Eye (tissue), 1 donor: ENCODE measurements at regions not wholly inside any gene's neighbourhood (a gene's known extent, or its start where the extent isn't known, plus 50 kb on each side); places are given as distances from the start of the nearest gene placed in this dataset.
A peak's percentile ranks its signal among the peaks of the same experiment; 100 is the strongest.
"Not testable (repeated sequence)": the region's sequence is repeated elsewhere in the genome, so short reads cannot be mapped to it uniquely, and the experiment has no call there.

Experiments used
- DNase-seq: peaks from one replicate; pipeline ENCODE4 v3.0.0-alpha.2; 2015

GRCh38 chr1:219430419-219430818 lies 182.5 kb downstream of the ZC3H11B start:
- DNase-seq, result no peak

DNA sequence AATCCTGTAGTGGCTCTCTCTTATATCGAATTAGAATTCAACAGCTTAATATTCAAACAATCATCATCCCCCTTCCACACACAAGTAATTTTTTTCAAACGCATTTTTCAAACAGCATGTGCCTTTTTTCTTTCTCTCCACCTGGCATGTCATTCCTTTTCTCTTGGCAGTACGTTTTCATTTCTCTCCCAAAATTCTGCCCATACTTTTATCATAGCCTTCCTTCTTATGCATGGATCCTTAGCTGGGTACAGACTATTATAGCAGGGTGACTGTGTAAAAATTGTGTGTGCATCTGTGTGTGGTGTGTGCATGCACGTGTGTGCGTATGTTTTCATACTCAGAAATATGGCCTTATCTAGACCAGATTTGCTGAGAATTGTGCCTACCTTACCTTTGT lies 184.3 kb downstream of the ZC3H11B start:
- DNase-seq, result no peak

DNA sequence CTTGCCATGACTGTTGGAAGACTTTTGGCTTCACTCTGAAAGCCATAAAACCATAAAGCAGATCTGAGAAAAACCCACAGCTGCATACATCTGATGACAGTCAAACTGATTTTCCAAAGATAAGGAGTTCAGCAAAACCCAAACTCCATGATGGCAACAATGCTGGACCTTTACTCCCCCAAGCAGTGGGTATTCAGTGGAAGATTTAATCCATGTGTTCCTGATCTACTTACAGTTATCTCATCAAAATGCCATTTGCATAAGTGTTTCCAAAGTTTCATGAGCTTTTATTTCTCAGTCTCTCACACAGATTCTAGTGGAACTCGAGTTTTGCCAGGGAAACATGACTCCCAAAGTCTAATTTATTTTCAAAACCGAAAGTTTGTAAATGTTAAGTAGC lies 184.9 kb downstream of the ZC3H11B start:
- DNase-seq, result no peak

- DNase-seq, result no peak
Measured at GRCh38 chr1:219427403-219427802, 185.5 kb downstream of the ZC3H11B start.

DNA sequence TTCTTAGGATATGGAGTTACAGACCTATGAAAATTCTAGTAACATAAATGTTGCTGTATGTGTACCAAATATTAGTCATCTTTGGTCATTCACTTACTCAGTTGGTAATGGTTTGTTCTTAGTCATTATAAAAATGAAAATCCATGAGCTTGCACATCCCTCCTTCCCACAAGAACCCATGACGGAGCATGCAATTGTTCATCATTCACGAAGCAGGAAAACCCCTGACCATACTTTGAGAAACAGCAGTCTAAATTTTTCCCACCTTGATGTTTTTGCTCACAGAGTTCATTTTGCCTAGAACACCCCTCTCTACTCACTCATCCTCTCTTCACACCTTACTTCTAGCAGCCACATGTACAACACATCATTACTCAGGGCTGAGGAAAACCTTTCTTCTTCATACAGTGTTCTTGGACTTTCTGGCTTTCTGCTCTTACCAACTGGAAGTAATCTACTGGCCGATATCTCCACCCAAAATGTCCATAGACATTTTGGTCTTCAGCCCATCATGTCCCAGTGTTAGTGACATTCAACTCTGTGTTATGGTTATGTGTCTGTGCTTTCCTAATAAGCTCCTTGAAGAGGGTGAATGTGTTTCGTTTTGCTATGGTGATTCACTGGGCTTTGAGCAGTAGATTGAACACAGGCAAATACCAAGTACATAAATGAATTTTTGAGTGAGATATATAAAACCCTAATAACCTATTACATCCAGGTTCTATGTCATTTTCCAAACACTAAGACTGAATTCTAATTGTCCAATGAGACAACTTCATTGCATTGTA lies 189.9 kb downstream of the ZC3H11B start:
- DNase-seq, result no peak

DNA sequence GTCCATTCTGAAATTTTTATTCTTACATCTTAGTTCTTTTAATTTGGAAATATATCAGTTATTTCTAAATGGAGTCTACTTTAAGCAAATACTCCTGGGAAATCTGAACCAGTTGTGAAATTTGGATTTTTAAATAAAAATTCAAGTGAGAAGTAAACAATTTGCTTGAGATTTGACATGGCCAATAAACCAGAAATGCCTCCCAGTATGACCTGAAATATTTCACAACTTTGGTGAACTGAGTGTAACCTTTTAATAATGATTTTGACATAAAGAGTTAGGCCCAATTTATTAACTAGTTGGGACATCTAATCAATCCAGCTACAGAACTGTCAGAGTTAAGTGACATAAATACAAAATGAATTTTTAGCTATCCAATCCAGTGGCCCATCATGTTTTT lies 192.0 kb downstream of the ZC3H11B start:
- DNase-seq, result no peak

DNA sequence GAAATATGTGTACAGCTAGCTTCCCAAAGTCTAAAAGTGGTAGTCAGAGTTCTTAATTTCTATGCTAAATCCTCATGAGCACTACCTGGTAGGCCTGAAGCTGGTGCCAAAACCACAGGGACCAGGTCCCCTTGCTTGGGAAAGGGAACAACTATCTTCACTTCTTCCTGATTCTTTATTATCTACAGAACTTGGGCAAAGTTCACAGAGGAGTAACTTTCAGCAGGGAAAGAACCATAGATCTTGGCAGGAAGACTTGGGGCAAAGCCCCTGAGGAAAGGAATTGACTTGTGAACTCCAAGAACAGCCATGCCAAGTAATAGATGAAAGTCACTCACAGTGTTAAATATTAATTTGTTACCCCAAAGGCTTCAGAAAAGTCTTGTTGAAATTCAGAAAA lies 193.0 kb downstream of the ZC3H11B start:
- no peak for DNase-seq

GRCh38 chr1:219419065-219419464 lies 193.8 kb downstream of the ZC3H11B start:
- no peak for DNase-seq

GRCh38 chr1:219417610-219418009 lies 195.3 kb downstream of the ZC3H11B start:
- no peak for DNase-seq

DNA sequence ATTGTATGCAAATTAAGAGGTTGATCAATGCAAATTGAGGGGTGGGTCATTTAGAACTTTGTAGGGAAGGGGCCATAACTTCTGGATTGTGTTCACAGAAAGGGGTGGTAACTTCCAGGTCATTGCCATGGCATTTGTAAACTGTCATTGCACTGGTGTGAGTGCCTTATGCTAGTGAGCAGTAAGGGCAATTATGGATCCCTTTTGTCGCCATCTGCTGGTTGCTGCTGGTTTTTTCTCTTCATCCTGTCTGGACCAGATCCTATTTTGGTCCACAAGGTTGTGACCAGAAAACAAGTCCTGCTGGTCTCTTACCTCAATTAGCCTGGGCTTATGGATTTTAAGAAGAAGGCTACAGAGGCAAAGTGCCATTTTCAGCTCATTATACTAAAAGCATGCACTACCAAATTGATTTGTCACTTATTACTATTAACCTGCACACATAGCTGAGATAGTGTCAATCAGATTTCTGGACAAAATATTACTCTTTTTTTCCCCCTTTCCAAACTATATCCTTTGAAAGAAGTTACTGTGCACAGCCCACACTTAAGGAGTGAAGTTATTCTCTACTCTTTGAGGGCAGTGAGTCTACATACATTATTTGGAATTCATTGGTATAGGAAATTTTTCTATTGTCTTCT lies 196.2 kb downstream of the ZC3H11B start:
- DNase-seq, result peak; percentile 80

DNA sequence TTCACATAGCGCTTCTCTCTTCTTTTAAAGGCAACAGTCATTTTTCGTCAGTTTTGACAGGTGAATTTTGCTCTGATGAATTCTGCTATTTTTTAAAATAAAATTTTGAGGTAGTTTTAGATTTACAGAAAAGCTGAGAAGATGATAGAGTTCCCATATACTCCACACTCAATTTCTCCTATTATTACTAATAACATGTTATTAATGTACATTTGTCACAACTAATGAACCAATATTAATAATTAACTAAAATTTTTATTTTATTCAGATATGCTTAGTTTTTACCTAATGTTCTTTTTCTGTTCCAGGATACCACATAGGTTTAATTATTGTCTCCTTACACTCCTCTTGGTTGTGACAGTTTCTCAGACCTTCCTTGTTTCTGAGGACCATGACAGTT lies 197.0 kb downstream of the ZC3H11B start:
- DNase-seq, result no peak

DNA sequence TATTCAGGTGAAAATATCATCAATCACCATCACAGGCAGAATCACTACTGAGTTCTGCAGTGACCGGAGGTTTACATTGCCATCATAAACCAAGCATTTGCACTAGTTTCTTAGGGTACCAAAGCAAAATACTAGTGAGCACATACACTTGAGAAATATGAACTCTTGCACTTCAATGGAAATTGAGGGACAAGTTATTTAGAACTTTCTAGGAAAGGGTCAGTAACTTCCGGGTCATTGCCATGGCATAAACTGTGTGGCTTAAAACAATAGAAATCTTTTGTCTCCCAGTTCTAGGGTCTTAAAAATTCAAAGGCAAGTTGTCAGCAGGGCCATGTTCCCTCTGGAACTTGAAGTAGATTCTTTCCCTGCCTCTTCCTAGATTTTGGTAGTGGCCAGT lies 197.5 kb downstream of the ZC3H11B start:
- no peak for DNase-seq

DNA sequence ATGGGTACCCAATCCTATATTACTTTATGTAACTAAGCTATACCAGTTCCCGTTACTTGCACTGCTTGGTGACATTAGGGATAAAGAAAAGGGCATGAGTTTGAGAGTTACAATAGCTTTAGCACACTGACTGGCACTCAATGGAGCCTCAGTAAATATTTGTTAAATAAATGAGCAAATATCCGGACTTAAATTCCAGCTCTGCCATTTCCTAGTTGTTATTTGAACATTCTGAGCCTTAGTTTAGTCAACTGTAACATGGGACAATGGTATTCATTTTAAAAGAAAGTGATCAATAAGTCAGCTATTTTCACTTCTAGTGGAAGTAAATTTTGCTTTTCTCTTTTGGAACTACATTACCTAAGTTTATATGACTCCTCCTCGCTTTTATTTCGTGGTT lies 198.7 kb downstream of the ZC3H11B start:
- no peak for DNase-seq

DNA sequence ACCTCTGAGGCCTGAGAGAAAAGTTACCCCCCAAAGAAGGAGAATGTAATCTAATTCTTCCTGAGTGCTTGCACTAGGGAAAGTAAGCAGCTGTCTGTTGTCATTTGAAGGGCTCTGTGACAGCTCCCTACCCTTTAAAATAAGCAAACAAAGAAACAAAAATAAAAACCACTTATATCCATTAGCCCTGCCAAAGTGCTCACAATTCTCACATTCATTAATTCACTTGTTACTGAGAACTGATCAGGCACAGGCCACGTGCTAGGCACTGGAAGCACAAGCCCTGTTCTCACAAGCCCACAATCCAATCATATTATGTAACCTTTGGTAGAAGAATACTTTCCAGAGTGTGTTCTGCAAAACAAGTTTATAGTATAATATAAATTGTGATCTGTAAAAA lies 199.4 kb downstream of the ZC3H11B start:
- DNase-seq, result no peak

DNA sequence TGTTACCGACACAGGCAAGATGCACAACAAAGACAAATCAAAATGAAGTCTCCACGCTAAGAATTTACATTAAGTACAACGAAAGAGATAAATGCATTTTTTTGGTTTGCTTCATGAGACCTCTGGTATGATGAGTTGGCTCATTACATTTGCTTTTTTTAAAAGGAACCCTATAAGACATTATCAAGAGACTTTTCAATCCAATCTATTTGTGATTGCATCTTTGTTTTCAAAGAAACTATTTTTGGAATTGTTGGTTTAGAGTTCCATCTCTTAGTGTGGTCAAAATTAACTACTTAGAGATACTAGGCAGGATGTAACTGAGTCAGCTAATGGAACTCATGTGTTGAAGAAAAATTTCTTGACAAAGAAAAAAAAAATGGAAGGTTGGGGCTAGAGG lies 200.1 kb downstream of the ZC3H11B start:
- DNase-seq, result no peak

GRCh38 chr1:219410721-219411120 lies 202.2 kb downstream of the ZC3H11B start:
- not testable (repeated sequence) for DNase-seq

DNA sequence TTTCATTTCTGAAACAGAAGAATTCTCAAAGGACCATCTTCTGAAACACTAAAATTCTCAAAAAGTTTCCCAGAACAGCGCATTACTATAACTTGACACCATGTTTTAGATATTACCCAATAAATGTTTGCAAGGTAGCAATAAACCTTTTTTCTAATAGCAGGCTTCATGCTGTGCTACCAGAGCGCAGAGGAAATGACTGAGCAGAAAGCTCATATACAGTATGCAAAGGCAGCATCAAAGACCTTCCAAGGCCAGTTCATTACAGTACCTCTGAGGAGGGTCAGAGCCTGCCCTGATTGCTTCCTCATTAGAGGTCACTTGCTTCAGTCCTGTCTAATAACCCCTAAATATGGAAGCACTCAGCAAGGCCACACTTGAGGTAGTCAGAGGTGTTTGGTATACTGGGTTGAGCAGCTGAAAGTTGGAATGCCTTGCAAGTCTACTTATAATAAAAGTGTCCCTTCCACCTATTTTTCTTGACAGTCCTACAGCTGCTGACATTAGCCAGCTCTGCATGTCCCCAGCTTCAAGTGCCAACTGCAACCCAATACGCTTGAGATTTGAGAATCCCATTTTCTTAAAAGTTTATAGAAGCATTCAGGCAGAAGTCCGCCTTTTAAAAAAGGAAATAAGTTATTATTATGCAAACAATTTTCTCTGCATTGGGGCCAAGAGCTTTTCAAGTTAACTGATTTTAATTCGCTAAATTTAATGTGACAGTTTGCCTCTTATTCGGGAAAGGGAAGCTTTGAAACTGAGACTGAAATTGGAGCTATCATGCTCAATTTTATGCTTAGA lies 207.2 kb downstream of the ZC3H11B start:
- DNase-seq, result peak; percentile 16

DNA sequence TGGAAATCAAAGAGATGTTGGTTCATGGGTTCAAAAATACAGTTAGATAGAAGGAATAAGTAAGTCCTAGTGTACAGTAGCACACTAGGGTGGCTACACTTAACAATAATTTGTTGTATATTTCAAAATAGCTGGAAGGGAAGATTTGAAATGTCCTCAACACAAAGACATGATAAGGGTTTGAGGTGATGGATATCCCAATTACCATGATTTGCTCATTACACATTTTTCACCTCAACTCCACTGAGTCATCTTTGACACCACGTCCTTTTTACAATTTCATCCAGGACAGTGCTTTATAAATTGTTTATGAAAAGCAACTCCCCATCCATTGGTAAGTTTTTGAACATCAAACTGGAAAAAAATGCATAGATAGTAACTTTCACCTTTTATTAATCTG lies 208.3 kb downstream of the ZC3H11B start:
- no peak for DNase-seq

DNA sequence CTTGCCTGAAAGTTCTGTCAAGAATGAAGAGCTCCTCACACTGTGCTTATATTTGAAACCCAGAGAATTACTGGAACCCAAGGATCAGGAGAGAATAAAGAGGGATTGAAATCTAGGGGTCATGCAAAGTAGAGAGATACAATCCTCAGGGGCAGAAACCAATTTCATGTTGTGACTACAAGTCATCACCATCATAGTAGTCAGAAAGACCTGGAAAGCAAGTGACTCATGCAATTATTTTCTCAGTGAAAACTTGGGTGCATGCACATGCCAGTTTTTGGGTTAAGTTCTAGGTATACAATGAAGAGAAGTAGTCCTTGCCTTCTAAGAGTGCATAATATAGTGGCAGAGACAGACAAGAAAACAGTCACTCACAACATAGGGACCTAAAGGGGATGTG lies 210.0 kb downstream of the ZC3H11B start:
- no peak for DNase-seq

DNA sequence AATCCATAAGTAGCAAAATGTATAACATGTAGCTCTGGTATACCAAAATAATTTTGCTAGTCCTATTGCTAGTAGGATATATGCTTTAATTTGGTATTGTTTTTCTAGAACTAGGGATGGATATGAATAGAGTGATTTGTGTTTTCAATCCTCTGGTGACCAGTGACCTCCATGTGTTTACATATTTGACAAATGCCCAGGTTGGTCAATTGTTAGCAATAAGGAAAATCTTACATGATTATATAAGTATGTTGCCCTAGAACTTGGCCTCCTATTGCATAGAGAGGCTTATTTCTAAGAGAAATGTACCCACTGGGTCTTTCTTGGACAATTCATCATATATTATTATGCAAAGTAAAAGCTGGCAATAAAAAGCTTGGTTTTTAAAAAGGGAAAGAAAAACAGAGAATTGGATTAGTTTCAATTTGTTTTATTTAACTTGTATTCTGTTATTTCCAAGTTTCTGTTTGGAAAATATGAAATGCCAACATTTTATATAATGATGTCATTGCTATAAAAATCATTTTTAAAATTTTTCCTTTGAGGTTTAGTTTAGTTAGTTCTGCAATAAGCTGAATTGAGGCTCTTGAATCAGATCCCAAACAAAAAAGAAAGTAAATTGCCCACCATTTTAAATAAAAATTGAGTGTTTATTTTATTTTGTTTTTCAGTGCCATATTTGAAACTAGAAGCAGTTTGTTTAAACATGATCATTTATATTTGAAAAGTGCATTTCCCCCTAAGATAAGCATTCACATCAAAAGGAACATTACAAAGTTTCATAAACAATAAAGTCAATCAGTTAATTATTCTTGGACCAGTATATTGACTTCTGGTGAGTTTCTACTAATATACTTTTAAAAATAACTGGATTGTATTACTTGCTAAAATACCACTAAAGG lies 210.9 kb downstream of the ZC3H11B start:
- DNase-seq, result no peak

DNA sequence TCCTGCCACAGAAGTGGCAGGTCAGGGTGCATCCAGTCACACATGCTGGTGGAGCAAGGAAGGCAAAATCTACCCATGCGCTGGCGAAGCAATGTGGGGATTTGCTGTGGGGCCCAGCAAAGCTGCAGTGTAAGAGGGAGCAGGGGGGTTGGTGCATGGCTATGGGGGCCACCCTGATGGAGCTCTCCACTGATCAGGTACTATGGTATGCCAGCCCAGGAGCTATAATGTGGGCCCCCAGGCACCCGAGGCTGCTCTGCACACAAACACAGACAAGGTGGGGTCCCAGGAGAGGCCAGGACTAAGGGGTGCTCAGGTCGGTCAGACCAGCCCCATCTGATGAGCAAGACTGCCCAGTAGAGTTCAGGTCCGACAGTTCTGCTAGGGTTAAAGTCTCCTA lies 213.5 kb downstream of the ZC3H11B start:
- DNase-seq, result no peak

DNA sequence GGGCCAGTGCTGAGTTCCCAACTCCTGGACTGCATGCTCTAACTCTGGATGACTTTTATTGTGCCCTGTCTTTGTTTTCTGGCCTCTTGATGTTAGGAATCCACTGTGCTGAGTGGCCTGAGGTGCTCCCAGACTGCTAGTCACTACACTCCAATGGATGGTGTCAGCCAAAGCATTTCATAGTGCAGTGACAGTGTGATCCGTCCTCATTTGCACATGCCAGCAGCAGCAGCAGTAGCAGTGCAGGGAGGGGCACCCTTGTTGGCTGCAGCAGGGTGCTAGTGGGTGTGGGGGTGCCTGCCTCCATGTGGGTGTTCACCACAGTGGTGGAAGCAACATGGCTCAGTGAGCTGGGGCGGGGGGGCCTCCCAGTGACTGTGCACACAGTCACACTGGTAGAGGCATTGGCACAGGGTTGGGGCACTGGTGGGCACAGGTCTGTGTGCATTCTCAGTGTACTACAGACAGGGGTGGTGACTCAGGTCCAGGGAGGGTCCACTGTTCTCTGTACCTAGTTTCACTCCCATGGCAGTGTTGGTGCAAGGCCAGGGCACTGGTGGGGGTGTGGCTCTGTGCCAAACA lies 214.0 kb downstream of the ZC3H11B start:
- DNase-seq, result no peak
